ENCODE measurements at regions not wholly inside any gene's neighbourhood (a gene's known extent, or its start where the extent isn't known, plus 50 kb on each side); places are given as distances from the start of the nearest gene placed in this dataset.

DNA sequence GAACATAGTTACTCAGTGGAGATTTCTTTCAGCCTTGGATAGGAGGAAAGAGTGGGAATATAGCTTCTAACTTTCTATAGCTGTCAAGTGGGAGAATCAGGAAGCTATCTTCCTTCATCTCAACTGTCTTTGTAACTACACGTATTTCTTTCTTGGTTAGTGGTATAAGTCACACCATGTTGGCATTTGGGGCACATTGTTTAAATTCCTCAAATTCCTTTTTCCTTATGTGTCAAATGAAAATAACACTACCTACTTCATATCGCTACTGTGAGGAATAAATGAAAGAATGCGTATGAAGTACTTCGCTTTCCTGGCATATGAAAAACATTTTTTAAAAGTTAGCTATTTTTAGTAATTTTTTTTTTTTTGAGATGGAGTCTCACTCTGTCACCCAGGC is 1082.5 kb upstream of the WWC1 start:
- TF ChIP-seq POLR2A (IDR thresholded peaks at IDR 0.05; ENCODE audit: low read length) (no peak), GATA1 (IDR thresholded peaks at IDR 0.05; ENCODE audit: low read depth, low read length) (no peak)
